GM23338 (cell line): ENCODE measurements at regions not wholly inside any gene's neighbourhood (a gene's known extent, or its start where the extent isn't known, plus 50 kb on each side); places are given as distances from the start of the nearest gene placed in this dataset.

Experiments
- ATAC-seq: fragments of 200-7000 bp; cut with Tn5 transposase; 3 replicates; pipeline ENCODE4 v1.9.1; 2020
- DNase-seq: peaks from one replicate; pipeline ENCODE4 v3.0.0-alpha.2; 2015; ENCODE audit warnings: low spot score
- H2AFZ ChIP-seq: fragments of 200-600 bp; sonication (generic); 2 replicates; pipeline ENCODE4 v1.8.0; 2016; ENCODE audit warnings: antibody characterized with exemption, mild to moderate bottlenecking, moderate library complexity
- H3F3A ChIP-seq: fragments of 200-600 bp; sonication (generic); replicated peaks from 2 replicates; pipeline ENCODE4 v1.8.0; 2017; ENCODE audit warnings: antibody characterized with exemption, mixed run types, low read depth
- H3K27ac ChIP-seq: fragments of 200-600 bp; sonication (generic); 2 replicates; pipeline ENCODE4 v1.6.1; 2016; ENCODE audit warnings: low read depth
- H3K27me3 ChIP-seq: fragments of 200-600 bp; sonication (generic); 2 replicates; pipeline ENCODE4 v1.8.0; 2016; ENCODE audit warnings: mild to moderate bottlenecking, mixed run types, moderate library complexity; ENCODE audit not compliant: insufficient read depth
- H3K36me3 ChIP-seq: fragments of 200-600 bp; sonication (generic); 2 replicates; pipeline ENCODE4 v1.8.0; 2016; ENCODE audit warnings: mild to moderate bottlenecking; ENCODE audit not compliant: insufficient read depth
- H3K4me1 ChIP-seq: fragments of 200-600 bp; sonication (generic); 2 replicates; pipeline ENCODE4 v1.8.0; 2016; ENCODE audit warnings: mild to moderate bottlenecking, moderate library complexity; ENCODE audit not compliant: insufficient read depth
- H3K4me2 ChIP-seq: fragments of 200-600 bp; sonication (generic); 2 replicates; pipeline ENCODE4 v1.7.1; 2017; ENCODE audit warnings: mixed run types
- H3K4me3 ChIP-seq: fragments of 200-600 bp; sonication (generic); 2 replicates; pipeline ENCODE4 v1.6.1; 2016; ENCODE audit warnings: mixed run types
- H3K79me2 ChIP-seq: fragments of 200-600 bp; sonication (generic); replicated peaks from 2 replicates; pipeline ENCODE4 v1.8.0; 2017; ENCODE audit warnings: mild to moderate bottlenecking; ENCODE audit not compliant: insufficient read depth
- H3K9me2 ChIP-seq: fragments of 200-600 bp; sonication (generic); 2 replicates; pipeline ENCODE4 v1.8.0; 2017; ENCODE audit not compliant: insufficient read depth
- H4K20me1 ChIP-seq: fragments of 200-600 bp; sonication (generic); replicated peaks from 2 replicates; pipeline ENCODE4 v1.8.0; 2017; ENCODE audit warnings: mild to moderate bottlenecking; ENCODE audit not compliant: insufficient read depth
- H3K27ac Mint-ChIP-seq: 2 replicates; pipeline ENCODE4 v1.8.0; 2020; ENCODE audit warnings: inconsistent platforms, mild to moderate bottlenecking, moderate library complexity, mixed read lengths
- H3K27me3 Mint-ChIP-seq: 3 replicates; pipeline ENCODE4 v1.8.0; 2022; ENCODE audit warnings: low read depth, mild to moderate bottlenecking, moderate library complexity, mixed read lengths, inconsistent platforms; ENCODE audit not compliant: insufficient read depth, poor library complexity
- H3K36me3 Mint-ChIP-seq: 3 replicates; pipeline ENCODE4 v1.8.0; 2021; ENCODE audit warnings: low read depth, mild to moderate bottlenecking, inconsistent platforms, moderate library complexity, mixed read lengths
- H3K4me1 Mint-ChIP-seq: 3 replicates; pipeline ENCODE4 v1.8.0; 2020; ENCODE audit warnings: mild to moderate bottlenecking, inconsistent platforms, mixed read lengths
- H3K4me3 Mint-ChIP-seq: 3 replicates; pipeline ENCODE4 v1.8.0; 2021; ENCODE audit warnings: moderate library complexity, mild to moderate bottlenecking, inconsistent platforms, mixed read lengths
- H3K9me3 Mint-ChIP-seq: 3 replicates; pipeline ENCODE4 v1.8.0; 2020; ENCODE audit warnings: moderate library complexity, mild to moderate bottlenecking, inconsistent platforms, mixed read lengths
- CREB1 ChIP-seq: fragments of 250-450 bp; sonication (Bioruptor Pico); IDR thresholded peaks from 2 replicates; pipeline ENCODE4 v1.5.0; 2020; ENCODE audit warnings: low read depth, mild to moderate bottlenecking, moderate library complexity
- CTCF ChIP-seq, 2 experiments: fragments of 200-600 bp in 1 of 2; sonication (generic) in 1 of 2; conservative IDR thresholded peaks; 2 replicates each; pipeline versions ENCODE4 v1.5.1 to v1.6.1; 2016 to 2017; ENCODE audit warnings: antibody characterized with exemption in 2 of 2, low read depth in 2 of 2, mild to moderate bottlenecking in 2 of 2, moderate library complexity in 1 of 2
- ETS1 ChIP-seq: IDR thresholded peaks from 2 replicates; pipeline ENCODE4 v1.6.1; 2016; ENCODE audit warnings: antibody characterized with exemption
- EZH2 ChIP-seq: fragments of 200-600 bp; sonication (generic); IDR thresholded peaks from one replicate; pipeline ENCODE4 v1.8.0; 2017; ENCODE audit warnings: antibody characterized with exemption, mild to moderate bottlenecking, low read depth; ENCODE audit not compliant: unreplicated experiment
- JUNB ChIP-seq: IDR thresholded peaks from one replicate; pipeline ENCODE4 v1.6.1; 2016; ENCODE audit warnings: antibody characterized with exemption; ENCODE audit not compliant: unreplicated experiment
- POLR2AphosphoS5 ChIP-seq: IDR thresholded peaks from 2 replicates; pipeline ENCODE4 v1.6.1; 2016; ENCODE audit warnings: antibody characterized with exemption, low read depth
- REST ChIP-seq: IDR thresholded peaks from one replicate; pipeline ENCODE4 v1.6.1; 2018; ENCODE audit warnings: antibody characterized with exemption; ENCODE audit not compliant: unreplicated experiment
- STAT1 ChIP-seq: IDR thresholded peaks from one replicate; pipeline ENCODE4 v1.6.1; 2016; ENCODE audit warnings: antibody characterized with exemption; ENCODE audit not compliant: unreplicated experiment
- ZNF331 ChIP-seq: fragments of 250-450 bp; sonication (Bioruptor Pico); IDR thresholded peaks from 2 replicates; pipeline ENCODE4 v1.5.0; 2020; ENCODE audit warnings: low read depth, mild to moderate bottlenecking, moderate library complexity

GRCh38 chr11:37076866-37077265 is 478.8 kb upstream of the RAG2 start:
- H3F3A ChIP-seq, result no peaks in the 10 kb centered on the region
- H3K36me3 Mint-ChIP-seq, result peaks cover 8% of the 10 kb centered on the region; the same call in 2 of the 3 replicates

GRCh38 chr11:37072538-37073055 is 474.6 kb upstream of the RAG2 start:
- no peaks in the 10 kb centered on the region for H3K27me3 Mint-ChIP-seq
- Histone ChIP-seq H3K4me1 (no peaks in the 10 kb centered on the region), H3K27me3 (no peaks in the 10 kb centered on the region), H3F3A (no peaks in the 10 kb centered on the region), H3K9me2 (no peaks in the 10 kb centered on the region), H3K4me2 (no peak overlapping the region), H3K4me3 (no peak overlapping the region), H3K79me2 (no peaks in the 10 kb centered on the region), H2AFZ (no peak overlapping the region), H3K27ac (no peak overlapping the region), H3K36me3 (peaks cover 9% of the 10 kb centered on the region), H4K20me1 (no peaks in the 10 kb centered on the region)
- H3K4me3 Mint-ChIP-seq, result no peak overlapping the region
- H3K9me3 Mint-ChIP-seq, result peaks cover 75% of the 10 kb centered on the region
- no peaks in the 10 kb centered on the region for H3K4me1 Mint-ChIP-seq
- DNase-seq, result no peak
- ATAC-seq, result no peak
- no peak overlapping the region for H3K27ac Mint-ChIP-seq
- H3K36me3 Mint-ChIP-seq, result peaks cover 10% of the 10 kb centered on the region; the same call in 2 of the 3 replicates
- no peak for TF ChIP-seq POLR2AphosphoS5
- no peak for TF ChIP-seq ZNF331 (CRISPR knock-in tag)
- TF ChIP-seq JUNB, result no peak
- TF ChIP-seq EZH2, result no peak
- TF ChIP-seq CREB1, result no peak
- TF ChIP-seq REST, result no peak
- TF ChIP-seq STAT1, result no peak
- TF ChIP-seq CTCF (conservative IDR thresholded peaks at IDR 0.05; ENCODE audit: low read depth in 2 of 2), result no peak
- no peak for TF ChIP-seq ETS1

More at GRCh38 chr11:37076866-37077265, 478.8 kb upstream of the RAG2 start:
- Histone ChIP-seq H3K79me2 (no peaks in the 10 kb centered on the region), H3K4me1 (no peaks in the 10 kb centered on the region), H4K20me1 (no peaks in the 10 kb centered on the region), H3K27ac (no peak overlapping the region), H2AFZ (no peak overlapping the region), H3K27me3 (no peaks in the 10 kb centered on the region), H3K4me3 (no peak overlapping the region), H3K9me2 (no peaks in the 10 kb centered on the region), H3K36me3 (no peaks in the 10 kb centered on the region), H3K4me2 (no peak overlapping the region)
- Mint-ChIP-seq H3K27ac (no peak overlapping the region), H3K4me1 (no peaks in the 10 kb centered on the region), H3K27me3 (no peaks in the 10 kb centered on the region), H3K9me3 (peaks cover 85% of the 10 kb centered on the region), H3K4me3 (no peak overlapping the region)
- TF ChIP-seq EZH2, result no peak
- ATAC-seq, result no peak
- DNase-seq, result no peak
